ENCODE measurements at regions not wholly inside any gene's neighbourhood (a gene's known extent, or its start where the extent isn't known, plus 50 kb on each side); places are given as distances from the start of the nearest gene placed in this dataset.

DNA sequence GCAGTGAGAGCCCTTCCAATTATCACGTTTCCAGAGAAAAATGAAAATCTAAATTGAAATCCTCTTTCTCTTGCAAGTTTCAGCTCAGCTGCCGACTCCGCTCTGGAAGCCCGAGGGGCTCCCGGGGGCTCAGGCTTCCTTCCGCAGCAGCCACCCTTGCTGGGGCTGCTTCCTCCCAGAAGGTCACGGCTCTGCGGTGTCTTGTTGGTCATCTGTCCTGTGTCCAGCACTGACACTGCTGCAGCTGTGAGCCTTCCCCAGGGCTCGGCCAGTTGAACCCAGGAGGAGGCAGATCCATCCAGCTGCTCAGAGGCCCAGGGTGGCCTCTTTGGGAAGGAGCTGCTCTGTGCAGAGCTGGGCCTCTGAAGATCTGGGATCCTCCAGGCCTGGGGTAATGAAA lies 1337.2 kb downstream of the TBC1D22A start:
- peaks cover 0 to 10% of the 10 kb centered on the region in 2 experiments for H3K27me3 ChIP-seq (replicated peaks in 1 of 2; ENCODE audit: control insufficient read depth in 2 of 2, extremely low read depth in 1 of 2, insufficient read depth in 2 of 2, low read length in 1 of 2)
- H3K27ac ChIP-seq (ENCODE audit: low read length), result no peak overlapping the region
- peak overlapping the region in 1 of 3 donors; percentile 47 for H3K4me3 Mint-ChIP-seq

GRCh38 chr22:48099251-48099650 lies 1336.8 kb downstream of the TBC1D22A start:
- POLR2A ChIA-PET, result no interaction called here
- 89% methylated on average over 8 of the region's 8 CpGs for WGBS (ENCODE audit: insufficient coverage)
- H3K27me3 ChIP-seq (replicated peaks in 1 of 2; ENCODE audit: control insufficient read depth in 2 of 2, extremely low read depth in 1 of 2, insufficient read depth in 2 of 2, low read length in 1 of 2), result peaks cover 0 to 7% of the 10 kb centered on the region in 2 experiments
- CTCF ChIA-PET, result no interaction called here
- Mint-ChIP-seq H3K9me3 (no peaks in the 10 kb centered on the region), H3K4me3 (peak overlapping the region in 1 of 3 donors; percentile 63), H3K4me1 (peaks cover 23 to 48% (median 37%) of the 10 kb centered on the region in 3 donors), H3K27me3 (peaks cover 0 to 5% of the 10 kb centered on the region in 2 donors), H3K27ac (no peak overlapping the region), H3K36me3 (no peaks in the 10 kb centered on the region)
- no peak for ATAC-seq (replicated peaks in 1 of 4)
- no peaks in the 10 kb centered on the region for H3K9me3 ChIP-seq
- DNase-seq, result peak in 1 of 35 experiments; percentile 18
- H3K27ac ChIP-seq (ENCODE audit: low read length), result peak overlapping the region; percentile 78
- H3K4me1 ChIP-seq (ENCODE audit: control insufficient read depth in 1 of 2, extremely low read depth in 1 of 2, insufficient read depth in 2 of 2, low read length in 2 of 2), result peaks cover 13 to 47% of the 10 kb centered on the region in 2 experiments
- H3K4me3 ChIP-seq (ENCODE audit: control insufficient read depth in 1 of 2, extremely low read depth in 1 of 2, low read length in 1 of 2), result peak overlapping the region in 1 of 2 donors; percentile 10
- peaks cover 0 to 5% of the 10 kb centered on the region in 2 donors for H3K36me3 ChIP-seq (ENCODE audit: control insufficient read depth in 2 of 2, extremely low read depth in 1 of 2, insufficient read depth in 1 of 2, low read length in 1 of 2)

More for the DNA sequence above, 1337.2 kb downstream of the TBC1D22A start:
- H3K4me3 ChIP-seq (ENCODE audit: control insufficient read depth in 1 of 2, extremely low read depth in 1 of 2, low read length in 1 of 2), result no peak overlapping the region
- WGBS (ENCODE audit: insufficient coverage), result 84% methylated on average over 9 of the region's 9 CpGs
- peaks cover 13 to 47% of the 10 kb centered on the region in 2 experiments for H3K4me1 ChIP-seq (ENCODE audit: control insufficient read depth in 1 of 2, extremely low read depth in 1 of 2, insufficient read depth in 2 of 2, low read length in 2 of 2)
- peak in 1 of 35 experiments; percentile 16 for DNase-seq
- CTCF ChIA-PET, result no interaction called here
- peaks cover 0 to 7% of the 10 kb centered on the region in 2 donors for H3K27me3 Mint-ChIP-seq
- ATAC-seq (replicated peaks in 1 of 4), result no peak
- H3K9me3 ChIP-seq, result no peaks in the 10 kb centered on the region
- peaks cover 23 to 48% (median 37%) of the 10 kb centered on the region in 3 donors for H3K4me1 Mint-ChIP-seq
- no peaks in the 10 kb centered on the region for H3K36me3 Mint-ChIP-seq
- peaks cover 0 to 5% of the 10 kb centered on the region in 2 donors for H3K36me3 ChIP-seq (ENCODE audit: control insufficient read depth in 2 of 2, extremely low read depth in 1 of 2, insufficient read depth in 1 of 2, low read length in 1 of 2)
- H3K27ac Mint-ChIP-seq, result peak overlapping the region in 1 of 2 donors; percentile 44
- POLR2A ChIA-PET, result no interaction called here
- no peaks in the 10 kb centered on the region for H3K9me3 Mint-ChIP-seq

GRCh38 chr22:48098921-48099245 lies 1336.4 kb downstream of the TBC1D22A start:
- ATAC-seq (replicated peaks in 1 of 4) (peak in 1 of 4 experiments; percentile 17), DNase-seq (peak in 1 of 35 experiments; percentile 21)
- no peaks in the 10 kb centered on the region for H3K36me3 Mint-ChIP-seq

DNA sequence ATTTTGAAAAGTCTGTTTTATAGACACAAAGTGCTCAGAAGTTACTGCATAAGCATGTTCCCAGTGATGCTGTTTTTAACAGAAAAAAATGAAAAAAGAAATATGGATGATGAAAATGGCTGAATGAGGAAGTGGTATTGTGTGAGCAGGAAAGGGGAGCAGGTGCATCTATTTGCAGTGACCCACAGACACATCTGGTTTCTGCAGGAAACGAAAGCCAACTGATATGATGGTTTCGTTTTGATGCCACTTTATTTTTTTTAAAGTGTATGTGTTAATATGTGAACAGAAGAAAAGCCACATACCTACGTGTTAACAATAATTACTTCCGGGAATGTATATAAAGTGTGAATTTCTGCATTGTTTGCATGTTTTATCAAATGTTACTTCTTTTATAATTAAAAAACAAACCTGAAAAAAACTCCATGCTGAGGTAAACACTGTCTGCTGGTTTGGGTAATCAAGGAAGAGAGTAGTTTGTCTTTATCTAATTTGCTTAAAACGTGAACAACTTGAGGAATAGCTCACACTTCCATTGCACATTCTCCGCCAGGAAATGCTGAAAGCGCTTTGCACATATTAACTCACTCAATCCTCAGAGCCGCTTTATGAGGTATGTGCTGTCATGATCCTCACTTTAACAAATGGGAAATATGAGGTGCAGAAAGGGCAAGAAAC lies 1335.9 kb downstream of the TBC1D22A start:
- no peaks in the 10 kb centered on the region for H3K27me3 Mint-ChIP-seq
- peak in 21 of 35 experiments; percentile 7 to 72 (median 19) for DNase-seq
- peaks cover 23 to 48% (median 37%) of the 10 kb centered on the region in 3 donors for H3K4me1 Mint-ChIP-seq
- Histone ChIP-seq H3K27ac (ENCODE audit: low read length) (peak overlapping the region; percentile 78), H3K9me3 (no peaks in the 10 kb centered on the region), H3K36me3 (ENCODE audit: control insufficient read depth in 2 of 2, extremely low read depth in 1 of 2, insufficient read depth in 1 of 2, low read length in 1 of 2) (peaks cover 0 to 5% of the 10 kb centered on the region in 2 donors), H3K27me3 (replicated peaks in 1 of 2; ENCODE audit: control insufficient read depth in 2 of 2, extremely low read depth in 1 of 2, insufficient read depth in 2 of 2, low read length in 1 of 2) (peaks cover 0 to 3% of the 10 kb centered on the region in 2 experiments), H3K4me1 (ENCODE audit: control insufficient read depth in 1 of 2, extremely low read depth in 1 of 2, insufficient read depth in 2 of 2, low read length in 2 of 2) (peaks cover 13 to 47% of the 10 kb centered on the region in 2 experiments), H3K4me3 (ENCODE audit: control insufficient read depth in 1 of 2, extremely low read depth in 1 of 2, low read length in 1 of 2) (peak overlapping the region in 1 of 2 donors; percentile 10)
- no peaks in the 10 kb centered on the region for H3K36me3 Mint-ChIP-seq
- no CpG with 5 or more reads among the region's 8 CpGs for WGBS (ENCODE audit: insufficient coverage)
- H3K4me3 Mint-ChIP-seq, result peak overlapping the region; percentile 52 to 66 (median 63)
- ATAC-seq (replicated peaks in 1 of 4), result peak; percentile 59 to 92 (median 78)
- ChIA-PET CTCF (interaction anchor here in 1 of 2 donors (0.9 kb wide), 1 partner anchor 16 kb away, joined by 3 read pairs; no protein-coding TSS in a partner anchor), POLR2A (no interaction called here)
- H3K27ac Mint-ChIP-seq, result peak overlapping the region; percentile 79 to 85
- H3K9me3 Mint-ChIP-seq, result no peaks in the 10 kb centered on the region

More at GRCh38 chr22:48098921-48099245, 1336.4 kb downstream of the TBC1D22A start:
- Histone ChIP-seq H3K9me3 (no peaks in the 10 kb centered on the region), H3K4me1 (ENCODE audit: control insufficient read depth in 1 of 2, extremely low read depth in 1 of 2, insufficient read depth in 2 of 2, low read length in 2 of 2) (peaks cover 13 to 47% of the 10 kb centered on the region in 2 experiments), H3K4me3 (ENCODE audit: control insufficient read depth in 1 of 2, extremely low read depth in 1 of 2, low read length in 1 of 2) (peak overlapping the region in 1 of 2 donors; percentile 10), H3K36me3 (ENCODE audit: control insufficient read depth in 2 of 2, extremely low read depth in 1 of 2, insufficient read depth in 1 of 2, low read length in 1 of 2) (peaks cover 0 to 5% of the 10 kb centered on the region in 2 donors), H3K27me3 (replicated peaks in 1 of 2; ENCODE audit: control insufficient read depth in 2 of 2, extremely low read depth in 1 of 2, insufficient read depth in 2 of 2, low read length in 1 of 2) (peaks cover 0 to 6% of the 10 kb centered on the region in 2 experiments), H3K27ac (ENCODE audit: low read length) (peak overlapping the region; percentile 78)
- 18% methylated on average over 10 of the region's 10 CpGs for WGBS (ENCODE audit: insufficient coverage)
- Mint-ChIP-seq H3K9me3 (no peaks in the 10 kb centered on the region), H3K27me3 (peaks cover 0 to under 1% of the 10 kb centered on the region in 2 donors), H3K4me3 (peak overlapping the region; percentile 52 to 66 (median 63)), H3K27ac (peak overlapping the region; percentile 79 to 85), H3K4me1 (peaks cover 23 to 48% (median 37%) of the 10 kb centered on the region in 3 donors)
- CTCF ChIA-PET, result interaction anchor here in 1 of 2 donors (0.9 kb wide), 1 partner anchor 16 kb away, joined by 3 read pairs; no protein-coding TSS in a partner anchor
- POLR2A ChIA-PET, result no interaction called here

DNA sequence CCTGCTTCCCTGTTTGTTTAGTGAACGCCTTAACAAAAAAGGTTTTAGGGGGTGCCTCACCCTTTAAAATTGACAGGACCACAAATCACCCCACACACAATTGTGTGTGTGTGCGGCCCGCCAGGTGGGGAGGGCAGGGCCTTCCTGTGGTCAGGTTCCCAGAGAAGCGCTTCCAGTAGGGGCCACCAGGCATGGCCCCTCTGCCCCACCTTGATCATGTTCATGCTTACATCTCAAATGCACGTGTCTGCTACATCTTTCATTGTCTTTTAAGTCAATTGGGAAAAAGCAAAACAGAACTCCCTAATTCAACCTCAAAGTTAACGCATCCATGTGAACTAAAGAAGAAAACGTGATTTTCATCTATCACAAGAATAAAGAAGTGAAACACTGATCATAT lies 1335.3 kb downstream of the TBC1D22A start:
- POLR2A ChIA-PET, result no interaction called here
- H3K9me3 Mint-ChIP-seq, result no peaks in the 10 kb centered on the region
- WGBS (ENCODE audit: insufficient coverage), result 20% methylated on average over 1 of the region's 7 CpGs

DNA sequence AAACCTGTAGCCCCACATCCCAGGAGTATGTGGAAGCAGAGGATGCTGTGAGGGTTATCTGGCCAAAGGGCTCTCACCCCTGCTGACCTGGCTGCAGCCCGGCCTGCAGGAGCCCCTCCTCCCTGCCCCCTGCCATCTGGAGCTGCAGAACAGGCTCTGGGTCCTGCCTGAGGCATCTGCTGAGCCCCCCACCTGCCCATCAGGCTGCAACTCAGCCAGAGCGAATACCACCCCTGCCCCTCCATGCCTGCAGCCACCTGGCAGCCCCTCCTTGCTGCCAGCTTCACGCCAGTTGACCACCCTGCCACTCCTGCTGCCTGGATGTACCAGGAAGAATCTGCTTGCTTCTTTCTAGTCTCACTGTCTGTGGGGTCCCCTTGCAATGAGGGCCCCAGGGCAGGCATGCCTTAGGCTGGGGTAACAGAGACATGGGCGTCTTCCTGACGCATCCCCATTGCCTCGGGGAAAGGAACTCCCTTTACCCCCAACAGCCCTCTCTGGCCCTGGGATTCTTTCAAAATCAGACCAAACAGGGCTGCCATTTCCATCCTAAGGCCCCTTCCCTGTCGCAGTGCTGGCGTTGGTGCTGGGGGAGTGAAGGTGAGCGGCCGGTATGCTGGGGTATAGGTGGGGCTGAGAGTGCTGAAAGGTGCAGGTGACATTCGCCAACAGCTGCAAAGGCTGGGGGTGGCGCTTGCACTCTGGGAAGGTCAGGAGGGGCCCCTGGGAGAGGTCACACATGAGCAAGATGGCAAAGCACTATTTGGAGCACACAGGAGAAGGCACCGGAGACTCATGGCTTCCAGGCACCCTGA lies 1334.6 kb downstream of the TBC1D22A start:
- Histone ChIP-seq H3K9me3 (no peaks in the 10 kb centered on the region), H3K4me1 (ENCODE audit: control insufficient read depth in 1 of 2, extremely low read depth in 1 of 2, insufficient read depth in 2 of 2, low read length in 2 of 2) (peaks cover 13 to 47% of the 10 kb centered on the region in 2 experiments), H3K4me3 (ENCODE audit: control insufficient read depth in 1 of 2, extremely low read depth in 1 of 2, low read length in 1 of 2) (no peak overlapping the region), H3K36me3 (ENCODE audit: control insufficient read depth in 2 of 2, extremely low read depth in 1 of 2, insufficient read depth in 1 of 2, low read length in 1 of 2) (peaks cover 0 to 5% of the 10 kb centered on the region in 2 donors), H3K27ac (ENCODE audit: low read length) (peak overlapping the region; percentile 78), H3K27me3 (replicated peaks in 1 of 2; ENCODE audit: control insufficient read depth in 2 of 2, extremely low read depth in 1 of 2, insufficient read depth in 2 of 2, low read length in 1 of 2) (peaks cover 0 to 4% of the 10 kb centered on the region in 2 experiments)
- no peaks in the 10 kb centered on the region for H3K9me3 Mint-ChIP-seq
- no peak for DNase-seq
- ATAC-seq (replicated peaks in 1 of 4), result no peak
- 79% methylated on average over 5 of the region's 13 CpGs for WGBS (ENCODE audit: insufficient coverage)
- no peak overlapping the region for H3K27ac Mint-ChIP-seq
- H3K4me3 Mint-ChIP-seq, result peak overlapping the region in 1 of 3 donors; percentile 63
- peaks cover 23 to 48% (median 37%) of the 10 kb centered on the region in 3 donors for H3K4me1 Mint-ChIP-seq
- ChIA-PET POLR2A (no interaction called here), CTCF (no interaction called here)
- no peaks in the 10 kb centered on the region for H3K27me3 Mint-ChIP-seq
- no peaks in the 10 kb centered on the region for H3K36me3 Mint-ChIP-seq

More for the DNA sequence above, 1335.3 kb downstream of the TBC1D22A start:
- peak overlapping the region; percentile 79 to 85 for H3K27ac Mint-ChIP-seq
- peak overlapping the region; percentile 78 for H3K27ac ChIP-seq (ENCODE audit: low read length)
- H3K4me3 ChIP-seq (ENCODE audit: control insufficient read depth in 1 of 2, extremely low read depth in 1 of 2, low read length in 1 of 2), result no peak overlapping the region
- no peaks in the 10 kb centered on the region for H3K27me3 Mint-ChIP-seq
- H3K36me3 Mint-ChIP-seq, result no peaks in the 10 kb centered on the region
- H3K36me3 ChIP-seq (ENCODE audit: control insufficient read depth in 2 of 2, extremely low read depth in 1 of 2, insufficient read depth in 1 of 2, low read length in 1 of 2), result peaks cover 0 to 5% of the 10 kb centered on the region in 2 donors
- H3K4me3 Mint-ChIP-seq, result peak overlapping the region; percentile 52 to 66 (median 63)
- no peaks in the 10 kb centered on the region for H3K9me3 ChIP-seq
- peaks cover 0 to 3% of the 10 kb centered on the region in 2 experiments for H3K27me3 ChIP-seq (replicated peaks in 1 of 2; ENCODE audit: control insufficient read depth in 2 of 2, extremely low read depth in 1 of 2, insufficient read depth in 2 of 2, low read length in 1 of 2)
- peaks cover 23 to 48% (median 37%) of the 10 kb centered on the region in 3 donors for H3K4me1 Mint-ChIP-seq
- H3K4me1 ChIP-seq (ENCODE audit: control insufficient read depth in 1 of 2, extremely low read depth in 1 of 2, insufficient read depth in 2 of 2, low read length in 2 of 2), result peaks cover 13 to 47% of the 10 kb centered on the region in 2 experiments
- CTCF ChIA-PET, result no interaction called here
- DNase-seq (no peak), ATAC-seq (replicated peaks in 1 of 4) (no peak)

Measured in T-cell (primary cell).